A204.1 (cell line): ENCODE measurements at regions not wholly inside any gene's neighbourhood (a gene's known extent, or its start where the extent isn't known, plus 50 kb on each side); places are given as distances from the start of the nearest gene placed in this dataset.
"Not testable (repeated sequence)": the region's sequence is repeated elsewhere in the genome, so short reads cannot be mapped to it uniquely, and the experiment has no call there.

Experiments used
- FAIRE-seq: peaks from 2 replicates; lab custom pipeline; 2012; peaks lifted over from hg19 to GRCh38; lab: Jason Lieb, UNC

- FAIRE-seq, result no peak
Measured at GRCh38 chr10:21053953-21054690, 157.0 kb upstream of the NEBL start.

GRCh38 chr10:21052709-21053104 is 155.6 kb upstream of the NEBL start:
- FAIRE-seq, result no peak

GRCh38 chr10:21052072-21052708 is 155.1 kb upstream of the NEBL start:
- FAIRE-seq, result no peak

GRCh38 chr10:21049482-21049881 is 152.4 kb upstream of the NEBL start:
- FAIRE-seq, result no peak

DNA sequence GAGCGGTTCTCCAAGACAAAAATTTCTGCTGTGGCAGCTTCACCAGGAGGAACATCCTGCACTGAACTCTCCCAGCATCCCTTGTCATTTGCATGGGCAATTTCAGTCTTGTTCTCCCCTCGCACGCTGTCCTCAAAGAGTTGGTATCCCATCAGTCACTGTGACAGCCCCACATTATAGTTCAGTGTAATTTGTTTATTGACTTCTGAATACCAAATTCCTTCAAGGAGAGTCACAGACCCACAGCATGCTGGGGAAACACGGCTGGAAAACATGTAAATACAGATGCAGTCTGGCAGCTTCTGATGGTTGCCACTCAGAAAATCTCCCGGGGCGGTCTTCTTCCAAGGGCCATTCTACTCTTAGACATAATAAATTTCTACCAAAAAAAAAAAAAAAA is 151.0 kb upstream of the NEBL start:
- FAIRE-seq, result no peak

DNA sequence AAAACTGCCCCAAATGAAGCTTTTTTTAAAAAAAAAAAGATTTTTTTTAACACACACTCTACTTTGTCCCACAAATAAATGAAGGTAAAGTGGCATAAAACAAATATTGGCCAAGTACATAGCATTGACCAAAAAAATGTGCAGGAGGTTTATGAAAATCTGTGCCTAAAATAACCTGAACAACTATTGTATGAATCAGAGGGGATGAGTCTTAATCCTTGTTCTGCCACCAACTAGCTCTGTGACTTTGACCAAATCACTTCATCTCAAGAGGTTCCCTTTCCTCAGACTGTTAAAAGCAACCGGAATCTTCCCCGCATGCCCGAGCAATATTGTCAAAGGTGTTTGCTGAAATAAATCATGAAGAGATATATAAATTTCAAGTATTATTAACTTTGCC is 150.4 kb upstream of the NEBL start:
- FAIRE-seq, result no peak

- no peak for FAIRE-seq
Measured at GRCh38 chr10:21047096-21047495, 150.0 kb upstream of the NEBL start.

DNA sequence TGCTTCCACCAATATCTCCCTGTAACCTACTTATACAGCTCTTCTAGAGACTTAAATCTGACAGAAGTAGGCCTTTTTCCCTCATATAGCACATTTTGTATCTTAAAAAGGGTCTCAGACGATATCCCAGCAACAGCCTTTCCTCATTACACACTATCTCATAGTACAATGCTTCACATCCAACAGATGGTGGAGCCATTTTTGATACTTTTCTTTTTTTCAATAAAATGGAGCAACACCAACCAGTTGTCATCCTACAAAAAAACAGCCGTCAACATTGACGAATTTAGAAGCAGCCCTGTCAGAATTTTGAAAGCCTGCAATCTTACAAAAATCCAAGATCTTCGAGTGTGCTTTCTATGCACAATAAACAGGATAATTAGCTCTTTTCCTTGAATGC is 145.9 kb upstream of the NEBL start:
- FAIRE-seq, result no peak

DNA sequence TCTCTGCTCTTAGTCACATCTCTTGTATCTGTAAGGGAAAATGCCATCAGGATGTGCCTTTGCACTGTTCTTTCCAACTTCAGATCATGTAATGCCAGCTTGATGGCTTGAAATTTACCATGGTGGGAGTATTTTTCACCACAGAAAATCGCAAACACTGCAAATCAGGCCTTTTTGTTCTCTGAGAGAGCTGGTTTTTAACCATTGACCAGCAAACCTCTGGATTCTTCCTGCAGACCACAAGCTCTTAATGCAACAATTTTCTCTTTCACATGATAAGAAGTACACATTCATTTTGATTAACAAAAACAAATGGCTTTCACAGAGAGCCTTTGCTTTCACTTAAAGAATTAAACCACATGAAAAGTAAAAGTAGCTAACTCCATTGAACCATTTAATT is 145.4 kb upstream of the NEBL start:
- FAIRE-seq, result no peak

DNA sequence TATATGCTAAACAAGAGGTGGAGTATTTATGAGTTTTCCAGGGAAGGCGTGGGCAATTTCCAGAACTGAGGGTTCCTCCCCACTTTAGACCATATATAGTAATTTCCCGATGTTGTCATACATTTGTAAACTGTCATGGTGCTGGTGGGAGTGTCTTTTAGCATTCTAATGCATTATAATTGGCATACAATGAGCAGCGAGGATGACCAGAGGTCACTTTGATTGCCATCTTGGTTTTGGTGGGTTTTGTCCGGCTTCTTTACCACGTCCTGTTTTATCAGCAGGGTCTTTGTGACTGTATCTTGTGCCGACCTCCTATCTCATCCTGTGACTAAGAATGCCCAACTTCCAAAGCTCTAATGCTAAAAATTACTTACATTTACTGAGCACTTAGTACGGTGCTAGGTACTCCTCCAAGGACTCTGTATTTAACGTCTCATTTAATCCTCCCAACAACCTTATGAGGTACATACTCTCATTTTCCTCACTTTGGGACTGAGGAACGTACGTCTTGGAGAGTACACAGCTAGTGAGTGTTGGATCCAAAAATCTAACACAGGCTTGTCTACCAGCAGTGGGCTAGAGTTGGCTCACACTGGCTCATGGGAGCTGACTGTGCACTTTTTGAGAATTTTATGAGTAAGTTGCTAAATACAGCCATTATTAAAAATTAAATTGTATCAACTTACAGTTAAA is 144.8 kb upstream of the NEBL start:
- FAIRE-seq, result no peak

DNA sequence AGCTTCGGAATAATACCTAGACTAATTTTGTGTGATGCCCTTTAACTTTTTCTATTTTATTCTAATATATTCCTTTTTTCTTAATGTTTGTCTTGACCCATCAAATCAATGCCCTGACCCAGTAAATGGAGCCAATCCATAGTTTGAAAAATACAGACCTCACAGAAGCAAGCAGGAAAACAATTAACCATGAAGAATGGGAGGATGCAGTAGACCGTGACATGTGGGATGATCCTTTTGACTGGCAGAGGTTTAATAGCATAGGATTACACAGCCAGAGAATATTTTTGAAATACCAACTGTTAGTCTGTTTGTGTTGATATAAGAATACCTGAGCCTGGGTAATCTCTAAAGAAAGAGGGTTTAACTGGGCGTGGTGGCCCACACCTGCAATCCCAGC is 142.6 kb upstream of the NEBL start:
- FAIRE-seq, result no peak

DNA sequence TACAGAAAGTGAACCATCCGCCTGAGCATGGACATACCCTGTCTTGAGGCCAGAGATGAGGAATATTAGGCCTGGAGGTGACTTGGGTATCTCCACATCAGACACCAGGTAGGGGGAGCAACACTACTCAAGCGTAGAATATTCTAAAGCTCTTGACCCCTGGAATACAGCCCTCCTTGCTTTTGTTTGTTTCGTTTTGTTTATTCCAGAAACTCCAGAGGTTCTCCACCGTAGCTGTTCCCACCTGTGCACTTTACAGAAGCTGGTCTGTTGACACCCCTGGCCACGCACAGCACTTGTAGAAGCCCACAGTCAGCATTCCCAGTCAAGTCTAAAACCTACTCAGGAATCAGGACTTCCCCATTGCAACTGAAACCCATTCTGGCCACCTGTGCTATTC is 139.6 kb upstream of the NEBL start:
- FAIRE-seq, result no peak

- FAIRE-seq, result not testable (repeated sequence)
Measured at GRCh38 chr10:21034770-21035169, 137.7 kb upstream of the NEBL start.

- no peak for FAIRE-seq
Measured at GRCh38 chr10:21034241-21034640, 137.1 kb upstream of the NEBL start.

DNA sequence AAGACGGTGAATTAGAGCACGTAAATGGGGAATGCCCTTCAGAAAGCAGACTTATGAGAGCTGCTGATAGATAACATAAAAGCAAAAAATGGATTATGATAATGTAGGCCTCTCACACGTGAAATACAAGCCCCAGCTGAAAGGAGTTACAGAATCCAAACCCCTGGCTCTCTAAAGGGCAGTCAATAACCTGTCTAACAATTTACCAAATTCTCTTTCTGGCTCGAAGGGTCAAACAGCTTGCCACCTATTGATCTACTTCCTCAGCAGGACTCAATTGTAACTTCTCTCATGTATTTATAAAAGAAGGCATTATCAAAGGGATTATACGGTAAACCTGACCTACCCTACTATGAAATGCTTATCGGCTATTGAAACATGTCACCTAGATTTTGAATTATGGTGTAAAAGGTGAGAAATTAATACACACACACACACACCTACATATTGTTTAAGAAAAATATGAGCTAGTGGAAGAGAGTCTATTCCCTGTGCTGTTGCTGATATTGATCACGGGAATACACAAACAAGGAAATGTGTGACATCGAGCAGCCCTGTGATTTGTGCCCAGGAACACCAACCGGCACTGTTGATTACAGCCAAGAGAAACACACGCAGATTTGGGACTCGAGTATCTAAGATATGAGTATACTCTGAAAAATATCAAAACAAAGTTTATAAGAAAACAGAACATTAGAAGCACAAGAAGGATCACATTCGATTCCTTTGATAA is 135.6 kb upstream of the NEBL start:
- no peak for FAIRE-seq

- no peak for FAIRE-seq
Measured at GRCh38 chr10:21031232-21031795, 134.2 kb upstream of the NEBL start.

DNA sequence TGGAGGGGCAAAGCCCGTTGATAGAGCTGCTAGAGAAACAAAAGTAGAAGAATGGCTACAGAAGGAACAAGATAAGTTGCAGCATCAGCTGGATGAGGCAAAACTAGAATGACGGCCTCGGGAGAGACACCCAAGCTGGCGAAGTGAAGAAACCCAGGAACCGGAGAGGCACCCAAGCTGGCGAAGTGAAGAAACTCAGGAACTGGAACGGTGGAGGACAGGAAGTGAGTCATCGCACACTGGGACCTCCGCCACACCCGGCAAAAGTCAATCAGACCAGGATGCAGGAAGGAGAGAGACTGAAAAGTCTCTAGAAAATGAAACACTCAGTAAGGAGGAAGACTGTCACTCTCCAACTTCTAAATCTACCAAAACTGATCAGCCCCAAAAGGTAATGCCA is 133.0 kb upstream of the NEBL start:
- no peak for FAIRE-seq

DNA sequence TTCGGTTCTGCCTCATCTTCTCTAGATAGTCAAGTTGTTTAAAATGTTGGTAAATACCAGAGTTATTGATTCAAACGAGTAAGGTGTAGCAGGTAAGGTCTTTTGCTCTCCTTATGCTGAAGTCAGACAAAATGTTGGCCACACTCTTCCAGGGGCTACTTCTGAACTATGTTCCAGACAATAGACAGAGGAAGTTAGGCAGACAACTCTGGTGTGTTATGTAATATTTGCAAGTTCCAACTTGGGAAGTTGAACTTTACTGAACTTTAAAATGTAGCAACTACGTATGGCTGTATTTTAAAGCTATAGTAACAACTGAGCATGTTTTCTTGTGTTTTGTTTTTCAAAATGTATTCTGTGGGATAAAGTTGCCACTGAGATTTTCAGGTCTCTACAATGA is 125.7 kb upstream of the NEBL start:
- FAIRE-seq, result no peak

DNA sequence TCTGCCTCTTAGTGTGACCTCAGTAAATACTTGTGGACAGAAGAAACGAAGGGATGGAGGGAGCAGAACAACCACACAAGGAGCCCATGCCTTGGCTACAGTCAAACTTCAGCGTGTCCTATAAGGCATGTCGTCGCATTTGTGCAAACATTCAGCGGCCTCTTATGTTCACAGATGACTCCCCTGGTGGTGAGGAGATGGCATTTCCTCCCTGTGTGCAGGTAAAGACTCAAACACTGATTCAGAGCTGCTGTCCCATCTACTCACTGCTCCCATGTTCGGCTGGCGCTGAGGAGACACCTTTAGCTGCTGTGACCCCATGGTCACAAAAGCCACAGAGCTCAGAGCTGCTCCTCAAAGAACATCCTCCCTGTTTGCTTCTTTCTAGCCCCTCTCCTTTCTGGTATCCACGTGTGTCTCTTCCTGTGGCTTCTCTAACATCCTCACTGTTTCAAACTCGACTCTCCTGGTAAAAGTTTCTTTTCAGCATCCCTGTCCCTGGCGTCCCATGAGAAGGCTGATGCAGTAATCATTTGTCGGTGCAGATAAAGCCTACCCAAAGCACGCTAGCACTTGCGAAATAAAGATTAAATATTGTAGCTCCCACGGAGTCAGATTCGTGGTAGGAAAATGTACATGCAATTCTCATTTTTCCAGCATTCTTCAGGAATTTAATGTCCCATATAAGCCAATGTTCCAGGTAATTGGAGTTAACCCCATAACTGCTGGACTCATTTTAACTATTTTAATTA is 124.9 kb upstream of the NEBL start:
- no peak for FAIRE-seq

DNA sequence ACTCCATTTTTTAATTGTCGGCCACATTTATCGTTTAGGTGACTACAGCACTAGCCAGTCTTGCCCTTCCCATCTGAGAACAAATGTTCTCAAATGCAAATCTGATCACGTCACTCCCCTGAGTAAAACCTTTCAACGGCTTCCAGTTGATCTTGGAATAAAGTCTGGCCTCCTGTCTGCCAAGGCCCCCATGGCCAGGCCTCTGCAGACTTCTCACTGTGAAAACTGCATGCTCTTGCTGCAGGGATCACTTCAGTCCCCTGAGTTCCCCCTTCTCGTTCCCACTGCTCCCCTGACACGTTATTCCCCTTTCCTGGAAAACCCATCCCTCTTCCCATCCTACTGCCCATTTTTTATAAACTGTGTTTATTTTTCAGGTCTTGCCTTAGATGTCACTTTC is 124.1 kb upstream of the NEBL start:
- FAIRE-seq, result no peak

DNA sequence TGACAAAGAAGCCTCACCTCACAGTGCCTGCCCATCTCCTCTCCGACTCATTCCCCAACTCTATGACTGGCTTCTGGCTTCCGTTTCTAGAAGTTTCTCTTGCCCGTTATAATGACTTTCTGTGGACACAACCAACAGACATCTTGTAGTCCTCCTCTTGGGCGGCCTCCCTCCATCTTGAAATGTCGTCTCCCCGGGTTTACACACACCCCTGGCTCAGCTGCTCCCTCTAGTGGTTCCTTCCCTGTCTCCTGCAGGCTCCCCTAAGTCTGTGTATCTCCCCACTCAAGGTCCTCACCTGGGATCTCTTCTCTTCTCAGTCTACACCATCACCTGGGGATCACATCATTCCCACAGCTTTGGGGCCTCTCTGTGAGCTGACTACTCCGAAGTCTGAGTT is 123.4 kb upstream of the NEBL start:
- FAIRE-seq, result no peak

GRCh38 chr10:21019436-21019835 is 122.3 kb upstream of the NEBL start:
- FAIRE-seq, result no peak
